Mesenchymal stem cell (in vitro differentiated cells and primary cell): ENCODE measurements at regions not wholly inside any gene's neighbourhood (a gene's known extent, or its start where the extent isn't known, plus 50 kb on each side); places are given as distances from the start of the nearest gene placed in this dataset.
A peak's percentile ranks its signal among the peaks of the same experiment; 100 is the strongest.

Experiments used
- DNase-seq: peaks from one replicate; pipeline ENCODE4 v3.0.0-alpha.2; 2013
- H2AFZ ChIP-seq: one replicate; pipeline ENCODE4 v1.6.1; 2013; ENCODE audit warnings: low read depth, mild to moderate bottlenecking, control low read depth, inconsistent platforms, low read length, moderate library complexity
- H2AK5ac ChIP-seq: 2 replicates; pipeline ENCODE4 v1.6.1; 2013; ENCODE audit warnings: low read length, moderate library complexity, mild to moderate bottlenecking, inconsistent platforms; ENCODE audit not compliant: severe bottlenecking
- H2BK120ac ChIP-seq: one replicate; pipeline ENCODE4 v1.6.1; 2013; ENCODE audit warnings: low read depth, mild to moderate bottlenecking, inconsistent platforms, low read length, moderate library complexity
- H2BK12ac ChIP-seq, 2 experiments: one replicate each; pipeline ENCODE4 v1.6.1; 2013; ENCODE audit warnings: inconsistent platforms in 2 of 2, low read length in 2 of 2, mild to moderate bottlenecking in 2 of 2, moderate library complexity in 2 of 2, control low read depth in 1 of 2
- H2BK15ac ChIP-seq: one replicate; pipeline ENCODE4 v1.6.1; 2013; ENCODE audit warnings: mild to moderate bottlenecking, low read depth, inconsistent platforms; ENCODE audit not compliant: poor library complexity, severe bottlenecking
- H2BK5ac ChIP-seq: 2 replicates; pipeline ENCODE4 v1.6.1; 2013; ENCODE audit warnings: low read depth, mild to moderate bottlenecking, low read length, control low read depth, inconsistent platforms; ENCODE audit not compliant: poor library complexity, severe bottlenecking
- H3K14ac ChIP-seq, 2 experiments: one replicate each; pipeline ENCODE4 v1.6.1; 2013; ENCODE audit warnings: inconsistent platforms in 2 of 2, low read length in 2 of 2, control low read depth in 1 of 2, mild to moderate bottlenecking in 1 of 2, moderate library complexity in 1 of 2
- H3K18ac ChIP-seq, 2 experiments: one replicate each; pipeline ENCODE4 v1.6.1; 2013; ENCODE audit warnings: inconsistent platforms in 2 of 2, low read length in 2 of 2, control low read depth in 1 of 2, low read depth in 1 of 2, mild to moderate bottlenecking in 1 of 2
- H3K23ac ChIP-seq, 2 experiments: one replicate each; pipeline ENCODE4 v1.6.1; 2013; ENCODE audit warnings: inconsistent platforms in 2 of 2, low read length in 2 of 2, mild to moderate bottlenecking in 2 of 2, moderate library complexity in 2 of 2, control low read depth in 1 of 2
- H3K27ac ChIP-seq: 2 replicates; pipeline ENCODE4 v1.5.1; 2013; ENCODE audit warnings: mild to moderate bottlenecking, moderate library complexity, low read length, control low read depth, inconsistent platforms; ENCODE audit not compliant: poor library complexity, severe bottlenecking
- H3K27me3 ChIP-seq, 2 experiments: 2 replicates each; pipeline versions ENCODE4 v1.6.1 to v1.7.0; 2013; ENCODE audit warnings: low read length in 2 of 2, mild to moderate bottlenecking in 2 of 2, moderate library complexity in 2 of 2, control low read depth in 1 of 2, inconsistent platforms in 1 of 2; ENCODE audit not compliant: control insufficient read depth in 1 of 2, insufficient read depth in 1 of 2
- H3K36me3 ChIP-seq, 2 experiments: 2 replicates each; pipeline versions ENCODE4 v1.6.1 to v1.7.0; 2013; ENCODE audit warnings: low read length in 2 of 2, control low read depth in 1 of 2, inconsistent platforms in 1 of 2, low read depth in 1 of 2, mild to moderate bottlenecking in 1 of 2; ENCODE audit not compliant: insufficient read depth in 2 of 2, control insufficient read depth in 1 of 2
- H3K4ac ChIP-seq, 2 experiments: one replicate each; pipeline ENCODE4 v1.6.1; 2013; ENCODE audit warnings: inconsistent platforms in 2 of 2, low read length in 2 of 2, mild to moderate bottlenecking in 2 of 2, moderate library complexity in 2 of 2, control low read depth in 1 of 2, low read depth in 1 of 2
- H3K4me1 ChIP-seq: 2 replicates; pipeline ENCODE4 v1.6.1; 2013; ENCODE audit warnings: low read depth, low read length, control low read depth; ENCODE audit not compliant: control insufficient read depth, insufficient read depth
- H3K4me2 ChIP-seq: 2 replicates; pipeline ENCODE4 v1.6.1; 2013; ENCODE audit warnings: low read length, mild to moderate bottlenecking, inconsistent platforms; ENCODE audit not compliant: poor library complexity, severe bottlenecking
- H3K4me3 ChIP-seq, 2 experiments: 2 replicates each; pipeline versions ENCODE4 v1.5.1 to v1.7.0; 2013; ENCODE audit warnings: low read length in 2 of 2, mild to moderate bottlenecking in 2 of 2, control low read depth in 1 of 2, low read depth in 1 of 2; ENCODE audit not compliant: insufficient read depth in 1 of 2
- H3K79me1 ChIP-seq: replicated peaks from 2 replicates; pipeline ENCODE4 v1.6.1; 2013; ENCODE audit warnings: mild to moderate bottlenecking, control low read depth, low read length, inconsistent platforms; ENCODE audit not compliant: poor library complexity, severe bottlenecking
- H3K9ac ChIP-seq: 2 replicates; pipeline ENCODE4 v1.7.0; 2013; ENCODE audit warnings: mild to moderate bottlenecking, low read length, moderate library complexity
- H3K9me3 ChIP-seq: 2 replicates; pipeline ENCODE4 v1.7.0; 2013; ENCODE audit warnings: mild to moderate bottlenecking, low read length; ENCODE audit not compliant: control insufficient read depth
- H4K8ac ChIP-seq: one replicate; pipeline ENCODE4 v1.6.1; 2013; ENCODE audit warnings: inconsistent platforms, mild to moderate bottlenecking, low read length, moderate library complexity
- H4K91ac ChIP-seq: one replicate; pipeline ENCODE4 v1.6.1; 2013; ENCODE audit warnings: mild to moderate bottlenecking, low read length, inconsistent platforms
- WGBS: methylation state at CpG from one replicate; pipeline ENCODE4 v1.1.7; 2013; ENCODE audit warnings: mixed read lengths; 5-methylcytosine and 5-hydroxymethylcytosine counted together

GRCh38 chr2:191618786-191619185 is 59.1 kb upstream of the NABP1 start:
- peak overlapping the region; percentile 99 for H2AK5ac ChIP-seq
- no peak overlapping the region for H3K4me2 ChIP-seq
- no peak overlapping the region for H4K8ac ChIP-seq
- H3K4me1 ChIP-seq, result no peaks in the 10 kb centered on the region
- H3K79me1 ChIP-seq, result no peaks in the 10 kb centered on the region
- no peak overlapping the region for H2BK12ac ChIP-seq
- no peak overlapping the region for H2AFZ ChIP-seq
- no peak overlapping the region for H3K18ac ChIP-seq
- no peaks in the 10 kb centered on the region for H3K27me3 ChIP-seq
- no peak overlapping the region for H3K27ac ChIP-seq
- WGBS, result 100% methylated on average over 2 of the region's 2 CpGs
- H3K4ac ChIP-seq, result no peak overlapping the region
- no peak overlapping the region for H3K23ac ChIP-seq
- H3K9me3 ChIP-seq, result no peaks in the 10 kb centered on the region
- no peak overlapping the region for H3K9ac ChIP-seq
- H2BK5ac ChIP-seq, result no peak overlapping the region
- no peak overlapping the region for H2BK15ac ChIP-seq
- no peak for DNase-seq
- H3K36me3 ChIP-seq, result no peaks in the 10 kb centered on the region
- no peak overlapping the region for H3K4me3 ChIP-seq
- no peak overlapping the region for H2BK120ac ChIP-seq
- no peak overlapping the region for H4K91ac ChIP-seq
- H3K14ac ChIP-seq, result no peak overlapping the region

- Histone ChIP-seq H2AK5ac (no peak overlapping the region), H2BK120ac (no peak overlapping the region), H3K36me3 (no peaks in the 10 kb centered on the region), H3K23ac (no peak overlapping the region), H3K27ac (no peak overlapping the region), H3K4ac (no peak overlapping the region), H4K91ac (no peak overlapping the region), H3K27me3 (no peaks in the 10 kb centered on the region), H2AFZ (no peak overlapping the region), H3K4me3 (no peak overlapping the region), H3K9me3 (no peaks in the 10 kb centered on the region), H3K18ac (no peak overlapping the region), H2BK15ac (no peak overlapping the region), H3K14ac (no peak overlapping the region), H3K4me2 (no peak overlapping the region), H3K79me1 (no peaks in the 10 kb centered on the region), H2BK12ac (no peak overlapping the region), H2BK5ac (no peak overlapping the region), H3K4me1 (peaks cover 3% of the 10 kb centered on the region), H3K9ac (no peak overlapping the region), H4K8ac (no peak overlapping the region)
- 98% methylated on average over 1 of the region's 1 CpG for WGBS
- no peak for DNase-seq
Observed at GRCh38 chr2:191620144-191620543, 57.8 kb upstream of the NABP1 start.

- Histone ChIP-seq H3K4me1 (peaks cover 6% of the 10 kb centered on the region), H3K23ac (no peak overlapping the region), H3K4me2 (no peak overlapping the region), H3K27ac (no peak overlapping the region), H4K8ac (no peak overlapping the region), H3K4me3 (no peak overlapping the region), H3K9ac (no peak overlapping the region), H3K4ac (no peak overlapping the region), H2AFZ (no peak overlapping the region), H2BK12ac (no peak overlapping the region), H3K9me3 (no peaks in the 10 kb centered on the region), H4K91ac (peak overlapping the region; percentile 43), H2BK15ac (no peak overlapping the region), H3K27me3 (no peaks in the 10 kb centered on the region), H2AK5ac (peak overlapping the region; percentile 86), H2BK5ac (no peak overlapping the region), H3K14ac (no peak overlapping the region), H3K79me1 (no peaks in the 10 kb centered on the region), H3K36me3 (no peaks in the 10 kb centered on the region), H3K18ac (no peak overlapping the region), H2BK120ac (no peak overlapping the region)
- WGBS, result 93% methylated on average over 3 of the region's 5 CpGs
- no peak for DNase-seq
Observed at GRCh38 chr2:191622374-191623320, 55.3 kb upstream of the NABP1 start.

GRCh38 chr2:191625016-191625415 is 52.9 kb upstream of the NABP1 start:
- Histone ChIP-seq H2BK12ac (no peak overlapping the region), H4K91ac (no peak overlapping the region), H3K36me3 (no peaks in the 10 kb centered on the region), H3K4me3 (no peak overlapping the region), H3K27me3 (no peaks in the 10 kb centered on the region), H3K4ac (no peak overlapping the region), H2AFZ (peak overlapping the region; percentile 34), H3K4me1 (peaks cover 6% of the 10 kb centered on the region), H3K14ac (no peak overlapping the region), H3K4me2 (no peak overlapping the region), H3K9me3 (no peaks in the 10 kb centered on the region), H3K79me1 (no peaks in the 10 kb centered on the region), H2BK5ac (no peak overlapping the region), H2AK5ac (peak overlapping the region; percentile 90), H3K27ac (no peak overlapping the region), H3K23ac (no peak overlapping the region), H3K9ac (no peak overlapping the region), H4K8ac (no peak overlapping the region), H3K18ac (no peak overlapping the region), H2BK15ac (no peak overlapping the region), H2BK120ac (no peak overlapping the region)
- DNase-seq, result no peak
- WGBS, result 57% methylated on average over 3 of the region's 3 CpGs
